Naive thymus-derived CD4-positive, alpha-beta T cell (primary cell): ENCODE measurements at regions not wholly inside any gene's neighbourhood (a gene's known extent, or its start where the extent isn't known, plus 50 kb on each side); places are given as distances from the start of the nearest gene placed in this dataset.

ENCODE experiments used
- ATAC-seq: fragments of 150-1000 bp; cut with Tn5 transposase; 2 replicates; pipeline ENCODE4 v1.10.0; 2021; ENCODE audit warnings: mild to moderate bottlenecking, moderate library complexity
- CTCF ChIA-PET: fragments of 350-600 bp; sonication (Branson Sonifier 250); formaldehyde crosslinking; loops from one replicate; lab custom pipeline; 2021; ENCODE audit warnings: antibody characterized with exemption; lab: Charles Lee
- POLR2A ChIA-PET: fragments of 350-600 bp; sonication (Branson Sonifier 250); formaldehyde crosslinking; loops from one replicate; lab custom pipeline; 2021; ENCODE audit warnings: antibody characterized with exemption, inconsistent platforms; lab: Charles Lee
- DNase-seq, 9 donors: peaks; one replicate each; pipeline versions ENCODE4 v3.0.0 to v3.0.0-alpha.2; 2020 to 2022; ENCODE audit warnings: mixed read lengths in 1 of 9
- H3K27ac ChIP-seq: one replicate; pipeline ENCODE4 v1.7.0; 2013; ENCODE audit warnings: mild to moderate bottlenecking, low read depth, low read length, moderate library complexity
- H3K27me3 ChIP-seq, 2 donors: one replicate each; pipeline ENCODE4 v1.7.0; 2013; ENCODE audit warnings: low read length in 2 of 2, mild to moderate bottlenecking in 2 of 2, moderate library complexity in 2 of 2; ENCODE audit not compliant: control insufficient read depth in 2 of 2, insufficient read depth in 2 of 2
- H3K36me3 ChIP-seq, 3 experiments: 1 replicate in 2 of 3; 2 replicates in 1 of 3; pipeline ENCODE4 v1.7.0; 2013; ENCODE audit warnings: low read length in 3 of 3, mild to moderate bottlenecking in 3 of 3, moderate library complexity in 1 of 3; ENCODE audit not compliant: insufficient read depth in 3 of 3, control insufficient read depth in 2 of 3
- H3K4me1 ChIP-seq, 2 donors: one replicate each; pipeline ENCODE4 v1.7.0; 2013; ENCODE audit warnings: low read length in 2 of 2, mild to moderate bottlenecking in 2 of 2, moderate library complexity in 1 of 2; ENCODE audit not compliant: control insufficient read depth in 2 of 2, insufficient read depth in 2 of 2
- H3K4me3 ChIP-seq: 2 replicates; pipeline ENCODE4 v1.7.0; 2013; ENCODE audit warnings: mild to moderate bottlenecking, low read length
- H3K9me3 ChIP-seq, 3 experiments: 1 replicate in 2 of 3; 2 replicates in 1 of 3; pipeline ENCODE4 v1.7.0; 2013; ENCODE audit warnings: low read length in 3 of 3; ENCODE audit not compliant: control insufficient read depth in 2 of 3
- H3K27ac Mint-ChIP-seq, 9 donors: one replicate each; pipeline ENCODE4 v1.8.0; 2020 to 2022; ENCODE audit warnings: mixed read lengths in 9 of 9, mild to moderate bottlenecking in 8 of 9, moderate library complexity in 5 of 9, inconsistent platforms in 2 of 9
- H3K27me3 Mint-ChIP-seq, 5 donors: one replicate each; pipeline ENCODE4 v1.8.0; 2021 to 2022; ENCODE audit warnings: mixed read lengths in 5 of 5, mild to moderate bottlenecking in 1 of 5
- H3K36me3 Mint-ChIP-seq, 5 donors: one replicate each; pipeline ENCODE4 v1.8.0; 2020 to 2022; ENCODE audit warnings: mixed read lengths in 5 of 5, mild to moderate bottlenecking in 3 of 5, inconsistent platforms in 1 of 5
- H3K4me1 Mint-ChIP-seq, 7 donors: one replicate each; pipeline ENCODE4 v1.8.0; 2020 to 2022; ENCODE audit warnings: mixed read lengths in 7 of 7, mild to moderate bottlenecking in 3 of 7, inconsistent platforms in 1 of 7
- H3K4me3 Mint-ChIP-seq, 10 donors: one replicate each; pipeline ENCODE4 v1.8.0; 2020 to 2022; ENCODE audit warnings: mild to moderate bottlenecking in 10 of 10, mixed read lengths in 10 of 10, moderate library complexity in 6 of 10, inconsistent platforms in 2 of 10
- H3K9me3 Mint-ChIP-seq, 11 donors: one replicate each; pipeline ENCODE4 v1.8.0; 2020 to 2022; ENCODE audit warnings: mixed read lengths in 11 of 11, mild to moderate bottlenecking in 4 of 11, inconsistent platforms in 1 of 11, moderate library complexity in 1 of 11
- intact Hi-C, 2 donors: fragments of 100-400 bp; cut with micrococcal nuclease; formaldehyde crosslinking; loops; one replicate each; pipeline ENCODE4 v1.15.1; 2023

GRCh38 chr4:153939570-153939969 is 150.7 kb upstream of the SFRP2 start:
- H3K9me3 Mint-ChIP-seq, result peaks cover 0 to 2% (median 0%) of the 10 kb centered on the region in 11 donors
- H3K9me3 ChIP-seq, result no peaks in the 10 kb centered on the region
- ChIA-PET POLR2A (interaction anchor here (0.7 kb wide), 1 partner anchor 10 kb away, joined by 3 read pairs; no protein-coding TSS in a partner anchor), CTCF (no interaction called here)
- ATAC-seq (no peak), DNase-seq (no peak)
- no peak overlapping the region for H3K4me3 ChIP-seq
- no peak overlapping the region for H3K27ac ChIP-seq
- H3K4me3 Mint-ChIP-seq, result no peak overlapping the region
- peaks cover 4 to 27% (median 18%) of the 10 kb centered on the region in 5 donors for H3K27me3 Mint-ChIP-seq
- intact Hi-C loops, result no loop called here
- no peaks in the 10 kb centered on the region for H3K36me3 Mint-ChIP-seq
- H3K27me3 ChIP-seq, result no peaks in the 10 kb centered on the region
- no peak overlapping the region for H3K27ac Mint-ChIP-seq
- H3K4me1 Mint-ChIP-seq, result no peaks in the 10 kb centered on the region
- no peaks in the 10 kb centered on the region for H3K36me3 ChIP-seq
- no peaks in the 10 kb centered on the region for H3K4me1 ChIP-seq

DNA sequence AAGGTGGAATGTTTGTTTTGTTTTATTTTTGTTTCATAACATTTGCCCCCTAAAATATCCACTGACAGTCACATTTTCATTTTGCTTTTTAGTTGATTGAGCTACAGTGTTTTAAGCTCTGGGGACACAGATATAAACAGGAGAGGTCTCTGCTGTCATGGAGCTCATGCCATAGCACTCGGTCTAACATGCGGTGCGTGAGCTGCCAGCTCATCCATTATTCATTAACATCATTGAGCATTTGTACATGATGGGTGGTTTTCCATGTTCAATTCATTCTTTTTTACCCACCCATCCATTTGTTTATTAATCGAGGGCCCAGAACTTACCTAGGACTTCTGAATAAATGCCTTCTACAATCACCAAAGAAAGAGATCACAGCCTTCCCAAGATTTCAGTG is 150.1 kb upstream of the SFRP2 start:
- POLR2A ChIA-PET, result interaction anchor here (0.6 kb wide), 1 partner anchor 444 kb away, joined by 4 read pairs; no protein-coding TSS in a partner anchor
- Histone ChIP-seq H3K27ac (no peak overlapping the region), H3K27me3 (no peaks in the 10 kb centered on the region), H3K4me3 (no peak overlapping the region), H3K36me3 (no peaks in the 10 kb centered on the region), H3K9me3 (no peaks in the 10 kb centered on the region), H3K4me1 (no peaks in the 10 kb centered on the region)
- CTCF ChIA-PET, result no interaction called here
- no peak for DNase-seq
- H3K4me3 Mint-ChIP-seq, result no peak overlapping the region
- no peaks in the 10 kb centered on the region for H3K9me3 Mint-ChIP-seq
- no peaks in the 10 kb centered on the region for H3K4me1 Mint-ChIP-seq
- ATAC-seq, result no peak
- intact Hi-C loops, result no loop called here
- H3K27ac Mint-ChIP-seq, result no peak overlapping the region
- peaks cover 4 to 30% (median 22%) of the 10 kb centered on the region in 5 donors for H3K27me3 Mint-ChIP-seq
- no peaks in the 10 kb centered on the region for H3K36me3 Mint-ChIP-seq

- Mint-ChIP-seq H3K27ac (no peak overlapping the region), H3K4me1 (no peaks in the 10 kb centered on the region), H3K4me3 (no peak overlapping the region), H3K9me3 (no peaks in the 10 kb centered on the region), H3K36me3 (no peaks in the 10 kb centered on the region), H3K27me3 (peaks cover 14 to 35% (median 26%) of the 10 kb centered on the region in 5 donors)
- no peaks in the 10 kb centered on the region for H3K4me1 ChIP-seq
- H3K4me3 ChIP-seq, result no peak overlapping the region
- H3K9me3 ChIP-seq, result no peaks in the 10 kb centered on the region
- CTCF ChIA-PET, result no interaction called here
- H3K27ac ChIP-seq, result no peak overlapping the region
- DNase-seq (no peak), ATAC-seq (no peak)
- intact Hi-C loops, result no loop called here
- no peaks in the 10 kb centered on the region for H3K27me3 ChIP-seq
- POLR2A ChIA-PET, result no interaction called here
- H3K36me3 ChIP-seq, result no peaks in the 10 kb centered on the region
These were observed 148.4 kb upstream of the SFRP2 start for GRCh38 chr4:153937289-153937688.

DNA sequence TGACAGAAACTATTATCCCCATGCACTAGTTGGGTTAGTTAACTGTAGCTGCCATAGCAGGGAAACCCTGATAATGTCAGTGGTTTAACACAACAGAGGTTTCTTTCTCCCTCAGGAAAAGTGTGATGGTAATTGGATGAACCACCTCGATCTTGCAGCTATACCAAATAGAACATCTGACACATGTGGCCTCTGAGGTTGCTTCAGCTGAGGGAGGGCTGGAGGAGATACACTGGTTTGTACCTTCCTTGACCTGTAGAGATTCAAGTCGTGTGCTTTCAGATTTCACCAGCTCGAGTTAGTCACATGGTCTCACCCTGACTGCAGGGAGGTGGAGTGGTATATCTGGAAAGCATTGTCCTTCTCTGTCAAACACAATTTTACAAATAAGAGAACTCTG is 147.2 kb upstream of the SFRP2 start:
- Histone ChIP-seq H3K27me3 (no peaks in the 10 kb centered on the region), H3K4me3 (no peak overlapping the region), H3K27ac (no peak overlapping the region), H3K36me3 (no peaks in the 10 kb centered on the region), H3K9me3 (no peaks in the 10 kb centered on the region), H3K4me1 (no peaks in the 10 kb centered on the region)
- Mint-ChIP-seq H3K4me3 (no peak overlapping the region), H3K9me3 (no peaks in the 10 kb centered on the region), H3K27me3 (peaks cover 14 to 30% (median 22%) of the 10 kb centered on the region in 5 donors), H3K4me1 (no peaks in the 10 kb centered on the region), H3K27ac (no peak overlapping the region), H3K36me3 (no peaks in the 10 kb centered on the region)
- intact Hi-C loops, result no loop called here
- no peak for DNase-seq
- ChIA-PET CTCF (no interaction called here), POLR2A (no interaction called here)
- no peak for ATAC-seq

GRCh38 chr4:153934688-153935017 is 145.8 kb upstream of the SFRP2 start:
- Histone ChIP-seq H3K36me3 (no peaks in the 10 kb centered on the region), H3K27me3 (no peaks in the 10 kb centered on the region), H3K9me3 (no peaks in the 10 kb centered on the region), H3K4me3 (no peak overlapping the region), H3K27ac (no peak overlapping the region), H3K4me1 (no peaks in the 10 kb centered on the region)
- Mint-ChIP-seq H3K9me3 (no peaks in the 10 kb centered on the region), H3K27ac (no peak overlapping the region), H3K4me3 (no peak overlapping the region), H3K36me3 (no peaks in the 10 kb centered on the region), H3K27me3 (peaks cover 14 to 27% (median 24%) of the 10 kb centered on the region in 5 donors), H3K4me1 (no peaks in the 10 kb centered on the region)
- intact Hi-C loops, result no loop called here
- ChIA-PET POLR2A (no interaction called here), CTCF (no interaction called here)
- ATAC-seq (no peak), DNase-seq (no peak)

DNA sequence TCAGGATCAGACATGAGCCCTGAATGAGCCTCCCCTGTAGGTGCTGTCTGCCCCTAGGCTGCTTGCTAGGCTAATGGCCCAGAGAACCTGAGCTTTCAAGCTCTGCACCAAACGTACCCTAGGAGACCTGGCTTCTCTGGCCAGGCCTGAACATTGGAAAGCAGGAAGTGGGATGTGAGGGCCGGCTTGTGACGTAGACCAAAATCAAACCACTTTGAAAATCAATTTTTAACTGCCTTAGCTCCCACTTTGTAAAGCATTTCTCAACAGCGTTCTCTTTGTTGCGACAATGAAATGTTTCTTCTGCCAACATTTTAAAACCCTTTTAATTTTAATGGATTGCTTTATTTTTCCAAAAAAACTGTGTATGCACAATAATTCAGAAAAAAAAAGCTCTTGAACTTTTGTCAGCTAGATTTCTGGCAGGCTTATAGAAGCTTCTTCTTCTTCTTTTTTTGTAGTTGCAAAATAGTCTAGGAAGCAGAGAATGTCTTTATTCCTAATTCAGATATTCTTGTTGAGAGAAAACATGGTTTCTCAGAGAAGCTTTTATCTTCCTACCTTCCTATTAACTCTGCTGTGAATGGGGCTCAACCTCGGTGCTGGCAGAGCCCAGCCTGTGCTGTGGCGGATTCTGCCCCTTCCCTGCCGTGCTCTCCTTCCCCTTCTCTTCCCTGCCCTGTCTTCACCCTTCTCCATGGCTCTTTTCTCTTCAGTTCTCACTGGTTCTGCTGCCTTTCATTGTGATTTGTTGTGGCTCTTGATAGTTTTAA is 145.2 kb upstream of the SFRP2 start:
- CTCF ChIA-PET, result no interaction called here
- Histone ChIP-seq H3K9me3 (no peaks in the 10 kb centered on the region), H3K4me1 (no peaks in the 10 kb centered on the region), H3K4me3 (no peak overlapping the region), H3K36me3 (no peaks in the 10 kb centered on the region), H3K27ac (no peak overlapping the region), H3K27me3 (no peaks in the 10 kb centered on the region)
- Mint-ChIP-seq H3K9me3 (no peaks in the 10 kb centered on the region), H3K4me1 (no peaks in the 10 kb centered on the region), H3K4me3 (no peak overlapping the region), H3K36me3 (no peaks in the 10 kb centered on the region), H3K27me3 (peaks cover 14 to 27% (median 24%) of the 10 kb centered on the region in 5 donors), H3K27ac (no peak overlapping the region)
- no peak for DNase-seq
- no peak for ATAC-seq
- intact Hi-C loops, result no loop called here
- POLR2A ChIA-PET, result no interaction called here

GRCh38 chr4:153931804-153932203 is 142.9 kb upstream of the SFRP2 start:
- Histone ChIP-seq H3K4me1 (no peaks in the 10 kb centered on the region), H3K27ac (no peak overlapping the region), H3K27me3 (no peaks in the 10 kb centered on the region), H3K4me3 (no peak overlapping the region), H3K36me3 (no peaks in the 10 kb centered on the region), H3K9me3 (no peaks in the 10 kb centered on the region)
- POLR2A ChIA-PET, result no interaction called here
- H3K36me3 Mint-ChIP-seq, result no peaks in the 10 kb centered on the region
- H3K27me3 Mint-ChIP-seq, result peaks cover 20 to 24% (median 23%) of the 10 kb centered on the region in 5 donors
- intact Hi-C loops, result no loop called here
- H3K27ac Mint-ChIP-seq, result no peak overlapping the region
- DNase-seq, result no peak
- no peak for ATAC-seq
- H3K4me1 Mint-ChIP-seq, result no peaks in the 10 kb centered on the region
- no peak overlapping the region for H3K4me3 Mint-ChIP-seq
- no peaks in the 10 kb centered on the region for H3K9me3 Mint-ChIP-seq
- CTCF ChIA-PET, result no interaction called here
